Mammary epithelial cell (primary cell): ENCODE measurements at regions not wholly inside any gene's neighbourhood (a gene's known extent, or its start where the extent isn't known, plus 50 kb on each side); places are given as distances from the start of the nearest gene placed in this dataset.

Experiments
- CTCF ChIP-seq, 2 donors: IDR thresholded peaks in 1 of 2; conservative IDR thresholded peaks in 1 of 2; 2 replicates each; pipeline ENCODE4 v1.5.1; 2011 to 2012; ENCODE audit warnings: inconsistent platforms in 2 of 2, low read length in 2 of 2, mild to moderate bottlenecking in 2 of 2, control low read depth in 1 of 2, low read depth in 1 of 2; ENCODE audit not compliant: insufficient read depth in 1 of 2; ENCODE audit errors: extremely low read depth in 1 of 2
- EZH2 ChIP-seq: IDR thresholded peaks from 2 replicates; pipeline ENCODE4 v1.6.1; 2012; ENCODE audit warnings: low read length, inconsistent platforms, borderline replicate concordance

GRCh38 chr5:166027582-166027981 is 2263.9 kb upstream of the WWC1 start:
- TF ChIP-seq EZH2 (no peak), CTCF (conservative IDR thresholded peaks at IDR 0.05 in 1 of 2, IDR thresholded peaks at IDR 0.05 in 1 of 2; ENCODE audit: extremely low read depth in 1 of 2, insufficient read depth in 1 of 2, low read depth in 1 of 2, low read length in 2 of 2) (no peak)
